ENCODE measurements at regions not wholly inside any gene's neighbourhood (a gene's known extent, or its start where the extent isn't known, plus 50 kb on each side); places are given as distances from the start of the nearest gene placed in this dataset.

GRCh38 chr3:95994338-95994737 is 820.1 kb upstream of the EPHA6 start:
- Histone ChIP-seq H4K20me1 (ENCODE audit: insufficient read depth, low read length) (no peaks in the 10 kb centered on the region), H3K4me1 (ENCODE audit: insufficient read depth, low read length) (no peaks in the 10 kb centered on the region), H2AFZ (ENCODE audit: low read depth, low read length) (no peak overlapping the region), H3K27me3 (ENCODE audit: insufficient read depth, low read length) (no peaks in the 10 kb centered on the region), H3K36me3 (ENCODE audit: insufficient read depth, low read length) (no peaks in the 10 kb centered on the region), H3K9ac (ENCODE audit: low read length) (no peak overlapping the region), H3K79me2 (ENCODE audit: insufficient read depth, low read length) (no peaks in the 10 kb centered on the region), H3K9me3 (ENCODE audit: insufficient read depth, low read depth, low read length) (no peaks in the 10 kb centered on the region), H3K27ac (ENCODE audit: low read depth, low read length) (no peak overlapping the region), H3K4me2 (ENCODE audit: low read length) (no peak overlapping the region), H3K4me3 (ENCODE audit: insufficient read depth, low read depth, low read length) (no peak overlapping the region)
- DNase-seq (ENCODE audit: low read depth), result no peak
- no peak overlapping the region for H3K27ac Mint-ChIP-seq (ENCODE audit: unreplicated experiment)
- no peak for TF ChIP-seq CTCF (IDR thresholded peaks at IDR 0.05; ENCODE audit: insufficient read depth, low read depth, low read length)
- no peak for TF ChIP-seq EZH2 (IDR thresholded peaks at IDR 0.05; ENCODE audit: insufficient read depth, low read length)
- no peaks in the 10 kb centered on the region for H3K36me3 Mint-ChIP-seq (ENCODE audit: low read depth, unreplicated experiment)
- H3K4me1 Mint-ChIP-seq (ENCODE audit: low read depth, unreplicated experiment), result no peaks in the 10 kb centered on the region
- no peaks in the 10 kb centered on the region for H3K27me3 Mint-ChIP-seq (ENCODE audit: low read depth, unreplicated experiment)
- FAIRE-seq, result no peak
- no peak overlapping the region for H3K4me3 Mint-ChIP-seq (ENCODE audit: unreplicated experiment)
- no peaks in the 10 kb centered on the region for H3K9me3 Mint-ChIP-seq (ENCODE audit: unreplicated experiment)

- no peak overlapping the region for H3K27ac ChIP-seq (ENCODE audit: low read depth, low read length)
- no peak overlapping the region for H3K27ac Mint-ChIP-seq (ENCODE audit: unreplicated experiment)
- H3K27me3 Mint-ChIP-seq (ENCODE audit: low read depth, unreplicated experiment), result no peaks in the 10 kb centered on the region
- H3K36me3 ChIP-seq (ENCODE audit: insufficient read depth, low read length), result no peaks in the 10 kb centered on the region
- FAIRE-seq (no peak), DNase-seq (ENCODE audit: low read depth) (no peak)
- no peaks in the 10 kb centered on the region for H3K4me1 ChIP-seq (ENCODE audit: insufficient read depth, low read length)
- H3K4me2 ChIP-seq (ENCODE audit: low read length), result no peak overlapping the region
- H3K4me3 ChIP-seq (ENCODE audit: insufficient read depth, low read depth, low read length), result no peak overlapping the region
- H3K27me3 ChIP-seq (ENCODE audit: insufficient read depth, low read length), result no peaks in the 10 kb centered on the region
- H3K9me3 Mint-ChIP-seq (ENCODE audit: unreplicated experiment), result no peaks in the 10 kb centered on the region
- H3K79me2 ChIP-seq (ENCODE audit: insufficient read depth, low read length), result no peaks in the 10 kb centered on the region
- H3K9me3 ChIP-seq (ENCODE audit: insufficient read depth, low read depth, low read length), result no peaks in the 10 kb centered on the region
- no peak overlapping the region for H3K4me3 Mint-ChIP-seq (ENCODE audit: unreplicated experiment)
- H3K9ac ChIP-seq (ENCODE audit: low read length), result no peak overlapping the region
- no peaks in the 10 kb centered on the region for H3K36me3 Mint-ChIP-seq (ENCODE audit: low read depth, unreplicated experiment)
- TF ChIP-seq EZH2 (IDR thresholded peaks at IDR 0.05; ENCODE audit: insufficient read depth, low read length) (no peak), CTCF (IDR thresholded peaks at IDR 0.05; ENCODE audit: insufficient read depth, low read depth, low read length) (no peak)
- H2AFZ ChIP-seq (ENCODE audit: low read depth, low read length), result no peak overlapping the region
- H3K4me1 Mint-ChIP-seq (ENCODE audit: low read depth, unreplicated experiment), result no peaks in the 10 kb centered on the region
- no peaks in the 10 kb centered on the region for H4K20me1 ChIP-seq (ENCODE audit: insufficient read depth, low read length)
Observed at GRCh38 chr3:96000966-96001365, 813.4 kb upstream of the EPHA6 start.

GRCh38 chr3:96007650-96008195 is 806.7 kb upstream of the EPHA6 start:
- Histone ChIP-seq H2AFZ (ENCODE audit: low read depth, low read length) (no peak overlapping the region), H3K9me3 (ENCODE audit: insufficient read depth, low read depth, low read length) (no peaks in the 10 kb centered on the region), H3K27ac (ENCODE audit: low read depth, low read length) (no peak overlapping the region), H4K20me1 (ENCODE audit: insufficient read depth, low read length) (no peaks in the 10 kb centered on the region), H3K4me3 (ENCODE audit: insufficient read depth, low read depth, low read length) (no peak overlapping the region), H3K36me3 (ENCODE audit: insufficient read depth, low read length) (no peaks in the 10 kb centered on the region), H3K9ac (ENCODE audit: low read length) (no peak overlapping the region), H3K79me2 (ENCODE audit: insufficient read depth, low read length) (no peaks in the 10 kb centered on the region), H3K4me2 (ENCODE audit: low read length) (no peak overlapping the region), H3K27me3 (ENCODE audit: insufficient read depth, low read length) (no peaks in the 10 kb centered on the region), H3K4me1 (ENCODE audit: insufficient read depth, low read length) (no peaks in the 10 kb centered on the region)
- TF ChIP-seq EZH2 (IDR thresholded peaks at IDR 0.05; ENCODE audit: insufficient read depth, low read length), result no peak
- TF ChIP-seq CTCF (IDR thresholded peaks at IDR 0.05; ENCODE audit: insufficient read depth, low read depth, low read length), result no peak
- Mint-ChIP-seq H3K4me3 (ENCODE audit: unreplicated experiment) (no peak overlapping the region), H3K9me3 (ENCODE audit: unreplicated experiment) (no peaks in the 10 kb centered on the region), H3K4me1 (ENCODE audit: low read depth, unreplicated experiment) (no peaks in the 10 kb centered on the region), H3K27ac (ENCODE audit: unreplicated experiment) (no peak overlapping the region), H3K27me3 (ENCODE audit: low read depth, unreplicated experiment) (no peaks in the 10 kb centered on the region), H3K36me3 (ENCODE audit: low read depth, unreplicated experiment) (no peaks in the 10 kb centered on the region)
- no peak for FAIRE-seq
- DNase-seq (ENCODE audit: low read depth), result no peak

Measured in astrocyte (in vitro differentiated cells and primary cell).